Stomach (tissue), 8 donors: ENCODE measurements at regions not wholly inside any gene's neighbourhood (a gene's known extent, or its start where the extent isn't known, plus 50 kb on each side); places are given as distances from the start of the nearest gene placed in this dataset.

Experiments
- DNase-seq, 2 donors: peaks; one replicate each; pipeline versions ENCODE4 v3.0.0 to v3.0.0-alpha.2; 2013 to 2019
- H3K27ac ChIP-seq, 5 donors: fragments of 200-600 bp in 4 of 5; sonication (generic) in 4 of 5; one replicate each; pipeline ENCODE4 v1.5.1; 2013 to 2019; ENCODE audit warnings: mild to moderate bottlenecking in 1 of 5, moderate library complexity in 1 of 5
- H3K27me3 ChIP-seq, 3 donors: fragments of 200-600 bp; sonication (generic); one replicate each; pipeline ENCODE4 v1.5.1; 2017 to 2019; ENCODE audit warnings: mixed run types in 1 of 3
- H3K36me3 ChIP-seq, 4 donors: fragments of 200-600 bp; sonication (generic); 1 replicate in 3 of 4; 2 replicates in 1 of 4; pipeline ENCODE4 v1.5.1; 2016 to 2019
- H3K4me1 ChIP-seq, 4 donors: fragments of 200-600 bp; sonication (generic); one replicate each; pipeline ENCODE4 v1.5.1; 2016 to 2019
- H3K4me3 ChIP-seq, 4 donors: fragments of 200-600 bp; sonication (generic) in 3 of 4; one replicate each; pipeline ENCODE4 v1.5.1; 2016 to 2019; ENCODE audit warnings: mild to moderate bottlenecking in 1 of 4
- H3K9me3 ChIP-seq, 4 donors: fragments of 200-600 bp; sonication (generic); one replicate each; pipeline ENCODE4 v1.5.1; 2016 to 2019
- EP300 ChIP-seq: sonication (generic); formaldehyde crosslinking; IDR thresholded peaks from one replicate; pipeline ENCODE4 v1.6.1; 2017; ENCODE audit warnings: antibody characterized with exemption
- POLR2A ChIP-seq, 4 donors: fragments of 450-650 bp; IDR thresholded peaks; one replicate each; pipeline ENCODE4 v1.6.1; 2016; ENCODE audit warnings: antibody characterized with exemption in 4 of 4, control low read depth in 2 of 4, mild to moderate bottlenecking in 1 of 4, moderate library complexity in 1 of 4
- POLR2AphosphoS5 ChIP-seq, 3 donors: sonication (generic); formaldehyde crosslinking; IDR thresholded peaks; one replicate each; pipeline ENCODE4 v1.6.1; 2016; ENCODE audit warnings: antibody characterized with exemption in 3 of 3
- WGBS, 5 donors: extraction: QIAGEN DNeasy Blood & Tissue Kit in 3 of 5; methylation state at CpG; one replicate each; pipeline versions ENCODE4 v1.1.5 to v1.1.7; 2013 to 2018; 5-methylcytosine and 5-hydroxymethylcytosine counted together
- intact Hi-C: fragments of 100-400 bp; cut with DNase I; formaldehyde crosslinking; loops from one replicate; pipeline ENCODE4 v1.15.1; 2023; ENCODE audit warnings: low total_unique reads
- TF ChIP-seq, protein P1 (sequence below), 7 experiments: fragments of 450-650 bp in 4 of 7; fragments of 200-600 bp in 3 of 7; sonication (generic) in 3 of 7; IDR thresholded peaks; one replicate each; pipeline ENCODE4 v1.5.1; 2016 to 2019; ENCODE audit warnings: antibody characterized with exemption in 7 of 7, control low read depth in 2 of 7, mild to moderate bottlenecking in 1 of 7
- donor health status: healthy with polysubstance abuse.
- donor health status: Bipolar disorder and iron deficiency.
- donor health status: healthy.

DNA sequence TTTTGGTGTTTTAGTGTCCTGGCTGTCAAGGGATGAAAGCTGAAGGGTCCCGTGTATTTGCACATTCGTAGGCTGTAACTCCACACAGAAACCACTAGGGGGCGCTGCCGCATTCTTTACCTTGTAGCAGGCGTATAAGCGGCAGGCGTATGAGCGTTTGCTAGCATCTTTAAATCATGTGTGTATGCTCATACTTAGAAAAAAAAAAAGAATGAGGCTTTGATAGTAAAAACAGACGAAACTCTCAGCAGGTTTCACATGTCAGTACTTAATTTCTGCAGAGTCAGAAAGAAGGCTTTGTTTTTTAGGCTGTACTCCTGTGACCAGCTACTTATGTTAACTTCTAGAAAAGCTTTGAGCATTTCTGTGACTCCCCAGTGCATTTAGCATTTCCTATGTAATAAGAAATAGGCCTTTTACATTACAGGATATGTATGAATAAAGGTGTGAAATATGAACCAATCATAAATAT is 218.8 kb upstream of the ADAMTSL1 start:
- DNase-seq: peak; percentile 83 to 94
- peaks cover 0 to 15% (median 0%) of the 10 kb centered on the region in 4 donors for H3K4me1 ChIP-seq
- H3K27me3 ChIP-seq: no peaks in the 10 kb centered on the region
- no peaks in the 10 kb centered on the region for H3K36me3 ChIP-seq
- no peak for TF ChIP-seq EP300
- TF ChIP-seq POLR2AphosphoS5 (IDR thresholded peaks at IDR 0.05): peak in 1 of 3 donors; percentile 37
- TF ChIP-seq POLR2A (IDR thresholded peaks at IDR 0.05): no peak
- TF ChIP-seq, protein P1, sequence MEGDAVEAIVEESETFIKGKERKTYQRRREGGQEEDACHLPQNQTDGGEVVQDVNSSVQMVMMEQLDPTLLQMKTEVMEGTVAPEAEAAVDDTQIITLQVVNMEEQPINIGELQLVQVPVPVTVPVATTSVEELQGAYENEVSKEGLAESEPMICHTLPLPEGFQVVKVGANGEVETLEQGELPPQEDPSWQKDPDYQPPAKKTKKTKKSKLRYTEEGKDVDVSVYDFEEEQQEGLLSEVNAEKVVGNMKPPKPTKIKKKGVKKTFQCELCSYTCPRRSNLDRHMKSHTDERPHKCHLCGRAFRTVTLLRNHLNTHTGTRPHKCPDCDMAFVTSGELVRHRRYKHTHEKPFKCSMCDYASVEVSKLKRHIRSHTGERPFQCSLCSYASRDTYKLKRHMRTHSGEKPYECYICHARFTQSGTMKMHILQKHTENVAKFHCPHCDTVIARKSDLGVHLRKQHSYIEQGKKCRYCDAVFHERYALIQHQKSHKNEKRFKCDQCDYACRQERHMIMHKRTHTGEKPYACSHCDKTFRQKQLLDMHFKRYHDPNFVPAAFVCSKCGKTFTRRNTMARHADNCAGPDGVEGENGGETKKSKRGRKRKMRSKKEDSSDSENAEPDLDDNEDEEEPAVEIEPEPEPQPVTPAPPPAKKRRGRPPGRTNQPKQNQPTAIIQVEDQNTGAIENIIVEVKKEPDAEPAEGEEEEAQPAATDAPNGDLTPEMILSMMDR (IDR thresholded peaks at IDR 0.05): peak in 6 of 7 experiments; percentile 35 to 97 (median 94)
- H3K9me3 ChIP-seq: no peaks in the 10 kb centered on the region
- no peak overlapping the region for H3K4me3 ChIP-seq
- WGBS, 5 donors: 0 to 1% (median 1%) methylated on average over 9 of the region's 9 CpGs
- no peak overlapping the region for H3K27ac ChIP-seq
- intact Hi-C loops: loop anchor here (10.0 kb wide), 2 partner anchors 180 to 560 kb away; no protein-coding TSS in a partner anchor

DNA sequence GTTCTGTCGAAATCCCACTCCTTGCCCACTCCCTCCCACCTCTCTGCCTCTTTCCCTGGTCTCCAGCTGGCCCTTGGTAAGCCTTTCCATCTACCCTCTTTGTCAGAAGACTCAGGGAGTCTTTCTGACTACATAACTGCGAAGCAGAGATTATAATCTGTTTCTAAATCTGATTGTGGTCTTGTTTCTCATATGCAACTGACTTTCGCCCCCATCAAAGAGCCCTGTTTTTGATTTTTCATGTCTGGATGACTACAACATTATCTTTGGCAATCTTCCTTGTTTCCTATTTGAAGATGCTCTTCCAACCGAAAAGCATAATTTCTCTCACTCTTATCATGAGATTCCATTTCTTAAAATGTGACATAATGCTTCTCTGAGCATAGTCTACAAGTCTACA is 218.2 kb upstream of the ADAMTSL1 start:
- 64 to 70% (median 68%) methylated on average over 4 of the region's 4 CpGs for WGBS, 5 donors
- Histone ChIP-seq H3K9me3 (no peaks in the 10 kb centered on the region), H3K36me3 (no peaks in the 10 kb centered on the region), H3K4me3 (no peak overlapping the region), H3K4me1 (peaks cover 0 to 21% (median 0%) of the 10 kb centered on the region in 4 donors), H3K27me3 (no peaks in the 10 kb centered on the region), H3K27ac (no peak overlapping the region)
- no peak for DNase-seq
- intact Hi-C loops: loop anchor here (10.0 kb wide), 2 partner anchors 179 to 559 kb away; no protein-coding TSS in a partner anchor
- TF ChIP-seq EP300 (no peak), POLR2A (IDR thresholded peaks at IDR 0.05) (no peak), POLR2AphosphoS5 (IDR thresholded peaks at IDR 0.05) (no peak)
- TF ChIP-seq, protein P1 (IDR thresholded peaks at IDR 0.05): no peak

DNA sequence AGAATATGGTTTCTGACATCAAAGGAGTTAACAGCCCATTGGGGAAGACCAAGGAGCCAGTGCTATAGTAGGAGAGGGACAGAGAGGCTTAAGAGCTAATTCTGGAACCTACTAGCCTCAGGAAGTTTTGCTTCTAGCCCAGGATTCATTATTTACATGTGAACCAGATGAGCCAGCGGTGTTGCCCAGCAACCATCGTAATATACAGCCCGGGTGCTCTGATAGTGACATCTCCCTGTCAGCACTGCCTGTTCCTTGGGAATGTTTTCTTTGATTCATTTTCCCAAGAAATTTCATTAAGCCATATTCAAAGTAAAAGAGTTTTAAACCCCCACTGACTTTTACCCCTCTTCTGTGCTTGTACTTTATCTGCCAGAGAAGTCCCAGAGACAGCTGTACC is 217.4 kb upstream of the ADAMTSL1 start:
- Histone ChIP-seq H3K9me3 (no peaks in the 10 kb centered on the region), H3K4me1 (peaks cover 0 to 29% (median 3%) of the 10 kb centered on the region in 4 donors), H3K4me3 (no peak overlapping the region), H3K27ac (no peak overlapping the region), H3K27me3 (no peaks in the 10 kb centered on the region), H3K36me3 (no peaks in the 10 kb centered on the region)
- TF ChIP-seq POLR2AphosphoS5 (IDR thresholded peaks at IDR 0.05): no peak
- WGBS, 5 donors: 48 to 67% (median 59%) methylated on average over 3 of the region's 3 CpGs
- peak in 1 of 2 donors; percentile 47 for DNase-seq
- intact Hi-C loops: loop anchor here (10.0 kb wide), 2 partner anchors 178 to 558 kb away; no protein-coding TSS in a partner anchor

DNA sequence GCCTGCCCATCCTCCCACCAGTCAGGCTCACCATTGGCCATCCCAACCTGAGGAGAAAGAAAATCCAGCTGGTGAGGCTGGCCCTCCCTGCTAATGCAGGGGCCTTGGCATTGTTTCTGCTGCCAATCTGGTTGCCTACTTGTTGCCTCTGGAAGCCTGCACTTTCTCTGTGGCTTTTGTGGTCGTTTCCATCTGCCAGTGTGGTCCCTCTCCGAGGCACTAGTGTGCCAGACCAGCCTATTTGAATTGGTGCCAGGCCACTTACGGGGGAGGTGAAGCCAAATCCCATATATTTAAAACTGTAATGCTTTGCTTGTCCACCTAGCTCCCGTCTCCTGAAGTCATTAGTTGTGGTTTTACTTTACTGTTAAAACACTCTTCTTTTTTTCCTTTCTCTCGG is 213.4 kb upstream of the ADAMTSL1 start:
- H3K27me3 ChIP-seq: no peaks in the 10 kb centered on the region
- TF ChIP-seq, protein P1 (IDR thresholded peaks at IDR 0.05): no peak
- TF ChIP-seq POLR2AphosphoS5 (IDR thresholded peaks at IDR 0.05) (no peak), POLR2A (IDR thresholded peaks at IDR 0.05) (no peak), EP300 (no peak)
- no peaks in the 10 kb centered on the region for H3K36me3 ChIP-seq
- intact Hi-C loops: no loop called here
- no peak overlapping the region for H3K27ac ChIP-seq
- H3K9me3 ChIP-seq: no peaks in the 10 kb centered on the region
- H3K4me3 ChIP-seq: no peak overlapping the region
- 51 to 73% (median 59%) methylated on average over 5 of the region's 5 CpGs for WGBS, 5 donors
- H3K4me1 ChIP-seq: peaks cover 0 to 22% (median 3%) of the 10 kb centered on the region in 4 donors
- DNase-seq: no peak

DNA sequence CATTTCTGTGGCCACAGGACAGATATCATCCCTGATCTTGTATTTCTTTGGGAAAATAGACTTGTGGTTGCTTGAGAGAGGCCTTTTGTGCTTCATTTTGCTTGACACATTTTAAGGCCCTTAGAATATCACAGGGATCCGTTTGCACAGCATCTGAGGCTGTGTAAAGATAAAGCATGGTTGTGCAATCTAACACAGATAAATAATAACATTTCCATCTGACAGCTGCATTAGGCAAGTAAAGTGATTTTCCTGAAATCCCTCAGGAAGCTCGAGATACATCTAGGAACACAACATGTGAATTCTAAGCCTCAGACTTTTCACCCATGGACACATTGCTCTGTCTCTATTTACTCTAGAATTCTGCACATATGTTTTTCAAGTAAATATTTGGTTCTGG is 212.8 kb upstream of the ADAMTSL1 start:
- DNase-seq: no peak
- no peak overlapping the region for H3K27ac ChIP-seq
- 19 to 31% (median 25%) methylated on average over 2 of the region's 2 CpGs for WGBS, 5 donors
- H3K36me3 ChIP-seq: no peaks in the 10 kb centered on the region
- no peaks in the 10 kb centered on the region for H3K27me3 ChIP-seq
- intact Hi-C loops: no loop called here
- TF ChIP-seq, protein P1 (IDR thresholded peaks at IDR 0.05): no peak
- no peaks in the 10 kb centered on the region for H3K9me3 ChIP-seq
- H3K4me3 ChIP-seq: no peak overlapping the region
- H3K4me1 ChIP-seq: peaks cover 0 to 18% (median 3%) of the 10 kb centered on the region in 4 donors
